ENCODE measurements at regions not wholly inside any gene's neighbourhood (a gene's known extent, or its start where the extent isn't known, plus 50 kb on each side); places are given as distances from the start of the nearest gene placed in this dataset.

DNA sequence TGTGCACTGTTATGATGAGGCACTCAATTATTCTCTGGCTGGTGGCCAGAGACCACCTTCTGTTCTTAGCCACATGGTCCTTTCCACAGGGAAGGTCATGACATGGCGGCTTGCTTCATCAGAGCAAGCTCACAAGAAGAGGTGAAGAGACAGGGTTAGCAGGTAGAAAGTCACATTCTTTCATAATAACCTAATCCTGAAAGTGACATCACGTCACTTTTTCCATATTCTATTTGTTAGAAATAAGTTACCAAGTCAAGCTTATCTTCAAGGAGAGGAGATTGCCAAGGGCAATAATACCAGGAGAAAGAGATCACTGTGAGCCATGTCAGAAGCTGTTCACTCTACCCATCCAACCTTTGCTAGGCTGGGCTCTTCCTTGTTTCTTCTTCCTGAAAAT lies 139.4 kb downstream of the OSR1 start:
- TF ChIP-seq, protein P1, sequence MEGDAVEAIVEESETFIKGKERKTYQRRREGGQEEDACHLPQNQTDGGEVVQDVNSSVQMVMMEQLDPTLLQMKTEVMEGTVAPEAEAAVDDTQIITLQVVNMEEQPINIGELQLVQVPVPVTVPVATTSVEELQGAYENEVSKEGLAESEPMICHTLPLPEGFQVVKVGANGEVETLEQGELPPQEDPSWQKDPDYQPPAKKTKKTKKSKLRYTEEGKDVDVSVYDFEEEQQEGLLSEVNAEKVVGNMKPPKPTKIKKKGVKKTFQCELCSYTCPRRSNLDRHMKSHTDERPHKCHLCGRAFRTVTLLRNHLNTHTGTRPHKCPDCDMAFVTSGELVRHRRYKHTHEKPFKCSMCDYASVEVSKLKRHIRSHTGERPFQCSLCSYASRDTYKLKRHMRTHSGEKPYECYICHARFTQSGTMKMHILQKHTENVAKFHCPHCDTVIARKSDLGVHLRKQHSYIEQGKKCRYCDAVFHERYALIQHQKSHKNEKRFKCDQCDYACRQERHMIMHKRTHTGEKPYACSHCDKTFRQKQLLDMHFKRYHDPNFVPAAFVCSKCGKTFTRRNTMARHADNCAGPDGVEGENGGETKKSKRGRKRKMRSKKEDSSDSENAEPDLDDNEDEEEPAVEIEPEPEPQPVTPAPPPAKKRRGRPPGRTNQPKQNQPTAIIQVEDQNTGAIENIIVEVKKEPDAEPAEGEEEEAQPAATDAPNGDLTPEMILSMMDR (IDR thresholded peaks at IDR 0.05), result no peak
- no peak for TF ChIP-seq POLR2AphosphoS5 (IDR thresholded peaks at IDR 0.05)
- no peak for TF ChIP-seq POLR2A (IDR thresholded peaks at IDR 0.05)
